ENCODE measurements at regions not wholly inside any gene's neighbourhood (a gene's known extent, or its start where the extent isn't known, plus 50 kb on each side); places are given as distances from the start of the nearest gene placed in this dataset.

GRCh38 chr3:83039422-83039821, 1278.0 kb upstream of the GBE1 start:
- no peaks in the 10 kb centered on the region for H3K36me3 ChIP-seq (replicated peaks in 1 of 2; ENCODE audit: control insufficient read depth in 1 of 2, insufficient read depth in 2 of 2, low read length in 2 of 2)
- peaks cover 0 to 12% (median 0%) of the 10 kb centered on the region in 7 donors for H3K9me3 Mint-ChIP-seq
- no peaks in the 10 kb centered on the region for H3K27me3 ChIP-seq (ENCODE audit: control insufficient read depth in 2 of 2, insufficient read depth in 2 of 2, low read length in 2 of 2)
- no peaks in the 10 kb centered on the region for H3K4me1 ChIP-seq (ENCODE audit: control insufficient read depth in 1 of 2, insufficient read depth in 2 of 2, low read length in 2 of 2)
- no peak for TF ChIP-seq CTCF (IDR thresholded peaks at IDR 0.05)
- no peak for DNase-seq
- no peak overlapping the region for H3K4me2 ChIP-seq (replicated peaks; ENCODE audit: extremely low read depth, low read length, poor library complexity, severe bottlenecking)
- H3K4me1 Mint-ChIP-seq, result no peaks in the 10 kb centered on the region
- H3K27ac Mint-ChIP-seq, result no peak overlapping the region
- no peaks in the 10 kb centered on the region for H4K20me1 ChIP-seq (ENCODE audit: insufficient read depth, low read length)
- no peak overlapping the region for H3K4me3 ChIP-seq (replicated peaks in 1 of 3; ENCODE audit: low read depth in 2 of 3, low read length in 3 of 3)
- H3K27ac ChIP-seq (ENCODE audit: low read depth in 1 of 2, low read length in 2 of 2), result no peak overlapping the region
- no peaks in the 10 kb centered on the region for H3K36me3 Mint-ChIP-seq
- H3K9me3 ChIP-seq (replicated peaks in 1 of 2; ENCODE audit: control insufficient read depth in 1 of 2, insufficient read depth in 1 of 2, low read length in 2 of 2), result peaks cover 0 to 9% of the 10 kb centered on the region in 2 donors
- no peaks in the 10 kb centered on the region for H3K79me2 ChIP-seq (ENCODE audit: insufficient read depth, low read length)
- intact Hi-C loops (cut with micrococcal nuclease), result no loop called here
- H2AFZ ChIP-seq (ENCODE audit: insufficient read depth, low read depth, low read length, poor library complexity, severe bottlenecking), result no peak overlapping the region
- WGBS (ENCODE audit: insufficient coverage), result 80% methylated on average over 1 of the region's 1 CpG
- no peak overlapping the region for H3K9ac ChIP-seq (ENCODE audit: insufficient read depth, low read length, poor library complexity, severe bottlenecking)
- H3K4me3 Mint-ChIP-seq, result no peak overlapping the region
- no peaks in the 10 kb centered on the region for H3K27me3 Mint-ChIP-seq (ENCODE audit: low read depth in 3 of 3)

- H3K27me3 Mint-ChIP-seq (ENCODE audit: low read depth in 3 of 3), result no peaks in the 10 kb centered on the region
- no peak overlapping the region for H3K4me3 ChIP-seq (replicated peaks in 1 of 3; ENCODE audit: low read depth in 2 of 3, low read length in 3 of 3)
- TF ChIP-seq CTCF (IDR thresholded peaks at IDR 0.05), result no peak
- no peak overlapping the region for H3K4me3 Mint-ChIP-seq
- H3K79me2 ChIP-seq (ENCODE audit: insufficient read depth, low read length), result no peaks in the 10 kb centered on the region
- H3K9ac ChIP-seq (ENCODE audit: insufficient read depth, low read length, poor library complexity, severe bottlenecking), result no peak overlapping the region
- peaks cover 0 to 9% of the 10 kb centered on the region in 2 donors for H3K9me3 ChIP-seq (replicated peaks in 1 of 2; ENCODE audit: control insufficient read depth in 1 of 2, insufficient read depth in 1 of 2, low read length in 2 of 2)
- no peaks in the 10 kb centered on the region for H4K20me1 ChIP-seq (ENCODE audit: insufficient read depth, low read length)
- no peak overlapping the region for H3K27ac ChIP-seq (ENCODE audit: low read depth in 1 of 2, low read length in 2 of 2)
- H3K36me3 ChIP-seq (replicated peaks in 1 of 2; ENCODE audit: control insufficient read depth in 1 of 2, insufficient read depth in 2 of 2, low read length in 2 of 2), result no peaks in the 10 kb centered on the region
- DNase-seq, result no peak
- WGBS (ENCODE audit: insufficient coverage), result no CpG with 5 or more reads among the region's 2 CpGs
- no peaks in the 10 kb centered on the region for H3K36me3 Mint-ChIP-seq
- peaks cover 0 to 12% (median 0%) of the 10 kb centered on the region in 7 donors for H3K9me3 Mint-ChIP-seq
- no peaks in the 10 kb centered on the region for H3K4me1 ChIP-seq (ENCODE audit: control insufficient read depth in 1 of 2, insufficient read depth in 2 of 2, low read length in 2 of 2)
- H3K4me2 ChIP-seq (replicated peaks; ENCODE audit: extremely low read depth, low read length, poor library complexity, severe bottlenecking), result no peak overlapping the region
- intact Hi-C loops (cut with micrococcal nuclease), result no loop called here
- H2AFZ ChIP-seq (ENCODE audit: insufficient read depth, low read depth, low read length, poor library complexity, severe bottlenecking), result no peak overlapping the region
- H3K4me1 Mint-ChIP-seq, result no peaks in the 10 kb centered on the region
- no peak overlapping the region for H3K27ac Mint-ChIP-seq
- no peaks in the 10 kb centered on the region for H3K27me3 ChIP-seq (ENCODE audit: control insufficient read depth in 2 of 2, insufficient read depth in 2 of 2, low read length in 2 of 2)
Measured at GRCh38 chr3:83035704-83036010, 1274.2 kb upstream of the GBE1 start.

Measured in CD14-positive monocyte (primary cell).